Inflammatory macrophage (primary cell): ENCODE measurements at regions not wholly inside any gene's neighbourhood (a gene's known extent, or its start where the extent isn't known, plus 50 kb on each side); places are given as distances from the start of the nearest gene placed in this dataset.

Experiments
- DNase-seq, 2 donors: peaks; one replicate each; pipeline ENCODE4 v3.0.0-alpha.2; 2020 to 2022

DNA sequence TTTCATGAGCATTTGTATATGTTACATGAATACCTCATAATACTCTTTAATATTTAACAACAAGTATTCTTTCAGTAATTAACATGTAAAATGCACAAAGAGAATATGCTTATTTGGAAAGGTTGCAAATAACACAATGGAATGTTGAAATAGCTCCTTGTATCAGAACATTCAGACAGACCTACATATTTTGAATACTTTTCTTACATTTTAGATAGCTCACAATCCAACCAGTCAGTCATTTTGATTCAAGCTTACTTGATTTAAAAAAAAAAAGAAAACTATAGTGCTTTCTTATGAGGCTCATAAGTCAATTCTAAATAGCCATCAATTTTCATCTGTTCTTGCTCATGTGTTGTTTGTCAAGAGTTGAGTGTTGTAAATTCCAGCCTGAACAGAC lies 518.8 kb downstream of the ADGRL2 start:
- DNase-seq, result no peak

GRCh38 chr1:82318921-82319320 lies 518.2 kb downstream of the ADGRL2 start:
- DNase-seq, result no peak

DNA sequence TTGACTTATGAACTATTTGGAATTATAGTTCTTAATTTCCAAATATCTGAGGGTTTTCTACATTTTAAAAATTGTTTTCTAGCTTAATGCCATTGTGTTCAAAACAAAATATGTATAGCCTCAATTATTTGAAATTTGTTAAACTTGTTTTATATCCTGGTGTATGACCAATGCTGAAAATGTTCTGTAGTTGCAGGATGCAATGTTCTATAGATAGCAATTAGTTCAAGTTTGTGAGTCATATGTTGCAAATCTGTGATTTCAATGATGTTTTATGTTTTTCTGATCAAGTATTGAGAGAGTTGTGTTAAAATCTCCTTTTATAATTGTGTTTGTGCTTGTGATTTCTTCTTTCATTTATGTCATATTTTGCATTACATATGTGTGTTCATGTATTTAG lies 517.5 kb downstream of the ADGRL2 start:
- no peak for DNase-seq

DNA sequence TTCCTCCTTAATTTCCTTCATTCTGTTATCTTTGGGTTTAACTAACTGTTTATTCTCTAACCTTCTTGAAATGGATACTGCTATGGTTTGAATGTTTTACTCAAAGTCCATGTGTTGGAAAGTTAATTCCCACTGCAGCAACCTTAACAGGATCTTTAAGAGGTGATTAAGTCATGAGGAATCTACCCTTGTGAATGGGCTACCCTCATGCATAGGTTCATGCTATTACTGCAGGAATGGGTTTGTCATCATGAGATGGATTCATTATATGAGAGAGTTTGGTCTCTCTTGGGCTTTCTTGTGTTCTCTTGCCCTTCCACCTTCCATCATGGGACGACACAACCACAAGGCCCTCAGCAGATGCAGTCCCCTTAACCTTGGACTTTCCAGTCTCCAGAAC lies 516.9 kb downstream of the ADGRL2 start:
- DNase-seq, result no peak

- no peak for DNase-seq
Observed at GRCh38 chr1:82299656-82300055, 498.9 kb downstream of the ADGRL2 start.

- DNase-seq, result no peak
Observed at GRCh38 chr1:82299056-82299455, 498.3 kb downstream of the ADGRL2 start.

DNA sequence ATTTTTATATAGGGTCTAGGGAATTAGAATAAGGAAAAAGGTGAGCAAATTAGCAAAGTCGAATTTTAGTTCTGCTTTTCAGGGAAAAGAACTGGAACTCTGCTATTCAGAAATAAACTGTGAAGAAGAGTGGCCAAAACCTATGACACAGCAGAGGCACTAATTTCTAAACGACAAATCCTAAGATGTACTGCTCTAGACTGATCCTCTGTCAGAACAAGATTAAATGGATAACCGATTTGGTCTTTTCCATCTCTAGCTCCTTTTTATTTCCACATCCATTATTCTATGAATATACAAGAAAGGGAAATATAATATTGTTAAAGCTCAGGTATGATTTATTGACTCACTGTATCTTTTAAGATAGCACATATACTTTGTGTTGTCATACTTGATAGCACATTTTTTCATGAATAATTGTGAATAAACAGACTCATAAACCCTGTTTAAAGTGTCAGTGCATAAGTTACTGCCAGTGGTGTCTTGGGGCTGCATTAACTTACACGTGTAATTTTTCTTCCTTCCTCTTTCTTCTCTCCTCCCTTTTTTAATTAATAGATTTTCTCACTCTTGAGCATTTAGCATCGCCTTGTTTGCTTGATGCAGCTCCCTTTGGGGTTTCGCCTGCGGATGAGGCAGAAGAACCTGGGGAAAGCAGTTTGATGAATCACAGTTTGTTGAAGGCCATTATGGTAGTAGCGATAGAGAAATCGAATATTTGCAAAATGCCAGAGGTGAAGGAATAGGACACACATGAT lies 496.6 kb downstream of the ADGRL2 start:
- no peak for DNase-seq

DNA sequence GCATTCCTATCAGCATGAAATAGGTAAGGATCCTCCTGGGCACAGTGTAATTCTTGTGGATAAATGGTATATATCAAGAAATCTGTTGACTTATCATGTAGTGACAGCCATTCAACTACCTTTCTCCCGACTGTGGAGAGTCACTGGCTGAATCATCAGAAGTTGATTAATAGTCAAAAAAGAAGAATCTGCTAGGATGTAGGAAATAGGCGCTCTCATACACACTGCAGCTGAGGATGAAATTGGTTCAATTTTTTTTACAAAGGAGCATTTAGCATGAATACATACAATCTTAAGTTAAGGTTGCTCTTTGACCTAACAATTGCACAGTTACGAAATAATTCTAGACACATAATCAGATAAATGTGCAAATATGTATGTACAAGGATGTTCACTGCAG lies 486.8 kb downstream of the ADGRL2 start:
- no peak for DNase-seq

GRCh38 chr1:82284213-82284612 lies 483.5 kb downstream of the ADGRL2 start:
- DNase-seq, result no peak

DNA sequence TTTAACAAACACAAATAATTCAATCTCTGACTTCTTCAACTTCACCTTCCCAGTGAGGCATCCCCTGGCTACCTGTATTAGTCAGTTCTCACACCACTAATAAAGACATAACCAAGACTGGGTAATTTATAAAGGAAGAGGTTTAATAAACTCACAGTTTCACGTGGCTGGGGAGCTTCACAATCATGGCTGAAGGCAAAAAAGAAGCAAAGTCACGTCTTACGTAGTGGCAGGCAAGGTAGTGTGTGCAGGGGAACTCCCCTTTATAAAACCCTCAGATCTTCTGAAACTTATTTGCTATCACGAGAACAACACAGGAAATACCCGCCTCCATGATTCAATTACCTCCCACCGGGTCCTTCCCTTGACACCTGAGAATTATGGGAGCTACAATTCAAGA lies 478.5 kb downstream of the ADGRL2 start:
- no peak for DNase-seq

- DNase-seq, result no peak
Observed at GRCh38 chr1:82273816-82274215, 473.1 kb downstream of the ADGRL2 start.

DNA sequence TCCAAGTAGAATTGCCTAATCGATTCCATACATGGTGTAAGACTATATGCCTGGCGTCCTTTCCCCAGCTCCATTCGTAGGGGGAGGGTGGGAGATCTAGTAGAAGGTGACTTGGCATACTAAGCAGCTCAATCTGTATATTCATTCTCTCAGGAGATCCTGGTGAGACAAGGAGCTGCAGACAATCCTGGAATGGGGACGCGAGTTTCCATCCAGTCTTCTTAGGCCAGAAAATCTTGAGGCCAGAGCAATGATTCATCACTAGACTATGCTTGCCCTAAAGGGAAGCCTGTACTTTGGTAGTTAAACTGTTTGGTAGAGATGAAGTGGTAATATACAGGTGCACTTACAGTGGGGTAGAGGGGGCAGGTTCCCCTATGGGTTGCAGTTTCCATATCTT lies 468.7 kb downstream of the ADGRL2 start:
- no peak for DNase-seq

GRCh38 chr1:82268826-82269225 lies 468.1 kb downstream of the ADGRL2 start:
- DNase-seq, result no peak

GRCh38 chr1:82266351-82266750 lies 465.6 kb downstream of the ADGRL2 start:
- no peak for DNase-seq

- no peak for DNase-seq
Observed at GRCh38 chr1:82265436-82265835, 464.7 kb downstream of the ADGRL2 start.

DNA sequence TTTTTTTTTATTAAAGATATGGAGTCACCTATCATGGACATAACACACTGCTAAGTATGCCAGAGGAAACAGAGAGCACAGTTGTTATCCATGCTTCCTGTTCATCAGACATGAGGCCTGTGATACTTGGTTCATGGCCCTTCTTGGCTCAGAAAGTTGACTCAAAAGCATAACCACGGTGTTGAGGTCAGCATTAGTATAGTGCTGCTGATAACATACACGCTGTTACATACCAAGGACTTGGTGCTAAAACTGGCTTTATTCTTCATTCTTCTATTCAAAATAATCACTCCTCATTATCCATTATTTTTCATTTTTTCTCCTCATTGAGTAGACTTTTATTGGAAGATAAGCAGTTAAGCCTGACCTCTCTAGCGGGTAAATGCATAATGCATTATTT lies 464.1 kb downstream of the ADGRL2 start:
- DNase-seq, result no peak

DNA sequence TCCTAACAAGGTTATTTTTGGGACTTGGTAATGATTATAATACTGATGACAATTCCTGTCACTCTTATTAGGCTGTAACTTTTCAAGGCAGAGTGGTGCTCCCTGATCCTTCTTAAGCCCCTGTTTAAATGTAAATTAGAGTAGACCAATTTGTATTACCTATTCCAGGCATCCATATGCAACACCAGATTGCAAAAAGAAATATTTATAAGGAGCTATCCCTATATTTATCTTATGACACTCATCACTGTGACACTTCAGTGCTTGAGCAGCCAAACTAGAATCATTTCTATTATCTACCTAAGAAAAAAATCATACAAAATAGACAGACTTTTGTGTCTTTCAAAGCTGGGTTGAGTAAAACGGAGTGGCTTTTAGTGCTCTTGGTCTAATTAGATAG lies 462.7 kb downstream of the ADGRL2 start:
- DNase-seq, result no peak

- no peak for DNase-seq
Observed at GRCh38 chr1:82260666-82261065, 459.9 kb downstream of the ADGRL2 start.

DNA sequence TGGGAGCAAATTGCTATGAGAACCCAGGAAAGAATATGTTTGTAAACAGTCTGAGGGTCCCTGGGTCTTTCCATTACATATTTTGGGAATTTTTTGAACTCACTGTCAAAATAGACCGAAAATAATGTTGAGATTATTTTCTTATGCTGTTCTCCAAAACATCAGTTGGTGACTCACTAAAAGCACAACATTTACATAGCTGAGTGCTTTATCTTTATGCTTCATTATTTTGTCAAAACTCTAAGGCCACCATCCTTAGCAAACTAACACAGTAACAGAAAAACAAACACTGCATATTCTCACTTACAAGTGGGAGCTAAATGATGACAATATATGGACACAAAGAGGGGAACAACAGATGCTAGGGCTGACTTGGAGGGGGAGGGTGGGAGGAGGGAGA lies 459.3 kb downstream of the ADGRL2 start:
- no peak for DNase-seq

- DNase-seq, result no peak
Observed at GRCh38 chr1:82258887-82259286, 458.2 kb downstream of the ADGRL2 start.

DNA sequence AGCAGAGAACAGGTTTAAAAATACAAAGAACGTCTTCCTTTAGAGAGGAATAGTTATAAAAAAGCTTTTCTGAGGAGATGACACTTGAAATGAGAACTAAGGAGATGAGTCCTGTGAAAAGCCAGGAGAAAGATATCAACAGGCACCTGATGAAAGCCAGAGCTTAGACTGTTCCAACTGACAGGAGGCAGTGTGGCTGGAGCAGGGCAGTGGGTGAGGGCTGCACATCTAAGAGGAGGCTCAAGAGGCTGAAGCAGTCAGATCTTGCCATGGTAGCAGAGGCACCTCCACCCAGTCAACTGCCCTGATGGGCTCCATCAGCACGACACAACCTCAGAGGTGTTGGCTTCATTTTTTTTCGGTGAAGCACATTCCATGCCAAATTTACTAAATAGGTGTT lies 445.3 kb downstream of the ADGRL2 start:
- no peak for DNase-seq

GRCh38 chr1:82245345-82246014 lies 444.7 kb downstream of the ADGRL2 start:
- DNase-seq, result no peak

GRCh38 chr1:82240571-82240970 lies 439.8 kb downstream of the ADGRL2 start:
- DNase-seq, result no peak

GRCh38 chr1:82230667-82231066 lies 429.9 kb downstream of the ADGRL2 start:
- DNase-seq, result no peak
